ENCODE measurements at regions not wholly inside any gene's neighbourhood (a gene's known extent, or its start where the extent isn't known, plus 50 kb on each side); places are given as distances from the start of the nearest gene placed in this dataset.

DNA sequence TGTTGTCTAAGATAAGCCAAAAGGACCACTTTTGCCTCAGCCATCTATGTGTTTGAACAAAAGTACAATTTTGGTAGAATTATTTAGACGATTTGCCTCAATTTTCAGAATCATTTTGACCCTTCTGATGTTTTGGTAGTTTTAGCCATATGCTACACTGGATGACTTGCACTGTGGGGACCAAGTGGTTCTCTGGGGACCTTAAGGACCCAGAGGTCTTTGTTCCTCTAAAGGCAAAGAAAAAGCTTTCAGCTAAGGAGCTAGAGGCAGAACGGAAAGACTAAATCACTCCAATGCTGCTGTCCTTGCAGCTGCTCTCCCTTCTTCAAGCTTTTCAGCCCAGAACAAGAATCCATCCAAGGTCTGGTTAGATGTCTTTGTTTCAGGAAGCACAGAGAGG is 51.0 kb upstream of the APC start:
- H3F3A ChIP-seq (replicated peaks; ENCODE audit: low read depth): no peaks in the 10 kb centered on the region
- no peaks in the 10 kb centered on the region for H3K36me3 ChIP-seq (ENCODE audit: insufficient read depth)
- Mint-ChIP-seq H3K4me3 (no peak overlapping the region), H3K27me3 (ENCODE audit: insufficient read depth, low read depth, poor library complexity) (peaks cover 3% of the 10 kb centered on the region), H3K4me1 (peaks cover 15% of the 10 kb centered on the region), H3K27ac (no peak overlapping the region), H3K36me3 (ENCODE audit: low read depth) (no peaks in the 10 kb centered on the region), H3K9me3 (no peaks in the 10 kb centered on the region)
- H3K27me3 ChIP-seq (ENCODE audit: insufficient read depth): no peaks in the 10 kb centered on the region
- ATAC-seq (no peak), DNase-seq (ENCODE audit: low spot score) (no peak)
- H2AFZ ChIP-seq: peak overlapping the region; percentile 9; the same call in 1 of the 2 replicates
- no peaks in the 10 kb centered on the region for H4K20me1 ChIP-seq (replicated peaks; ENCODE audit: insufficient read depth)
- H3K9me2 ChIP-seq (ENCODE audit: insufficient read depth): no peaks in the 10 kb centered on the region
- H3K4me1 ChIP-seq (ENCODE audit: insufficient read depth): peaks cover 11% of the 10 kb centered on the region
- no peak overlapping the region for H3K27ac ChIP-seq (ENCODE audit: low read depth)
- no peak overlapping the region for H3K4me2 ChIP-seq
- no peak overlapping the region for H3K4me3 ChIP-seq
- TF ChIP-seq STAT1 (IDR thresholded peaks at IDR 0.05; ENCODE audit: unreplicated experiment): no peak
- no peak for TF ChIP-seq NANOG (IDR thresholded peaks at IDR 0.05; ENCODE audit: borderline replicate concordance)
- TF ChIP-seq EZH2phosphoT487 (IDR thresholded peaks at IDR 0.05; ENCODE audit: unreplicated experiment): no peak
- TF ChIP-seq, protein P1, sequence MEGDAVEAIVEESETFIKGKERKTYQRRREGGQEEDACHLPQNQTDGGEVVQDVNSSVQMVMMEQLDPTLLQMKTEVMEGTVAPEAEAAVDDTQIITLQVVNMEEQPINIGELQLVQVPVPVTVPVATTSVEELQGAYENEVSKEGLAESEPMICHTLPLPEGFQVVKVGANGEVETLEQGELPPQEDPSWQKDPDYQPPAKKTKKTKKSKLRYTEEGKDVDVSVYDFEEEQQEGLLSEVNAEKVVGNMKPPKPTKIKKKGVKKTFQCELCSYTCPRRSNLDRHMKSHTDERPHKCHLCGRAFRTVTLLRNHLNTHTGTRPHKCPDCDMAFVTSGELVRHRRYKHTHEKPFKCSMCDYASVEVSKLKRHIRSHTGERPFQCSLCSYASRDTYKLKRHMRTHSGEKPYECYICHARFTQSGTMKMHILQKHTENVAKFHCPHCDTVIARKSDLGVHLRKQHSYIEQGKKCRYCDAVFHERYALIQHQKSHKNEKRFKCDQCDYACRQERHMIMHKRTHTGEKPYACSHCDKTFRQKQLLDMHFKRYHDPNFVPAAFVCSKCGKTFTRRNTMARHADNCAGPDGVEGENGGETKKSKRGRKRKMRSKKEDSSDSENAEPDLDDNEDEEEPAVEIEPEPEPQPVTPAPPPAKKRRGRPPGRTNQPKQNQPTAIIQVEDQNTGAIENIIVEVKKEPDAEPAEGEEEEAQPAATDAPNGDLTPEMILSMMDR (conservative IDR thresholded peaks at IDR 0.05; ENCODE audit: low read depth in 2 of 2): no peak
- TF ChIP-seq POLR2AphosphoS5 (IDR thresholded peaks at IDR 0.05; ENCODE audit: low read depth): no peak
- no peak for TF ChIP-seq ZNF331 (CRISPR knock-in tag; IDR thresholded peaks at IDR 0.05; ENCODE audit: low read depth)
- TF ChIP-seq EZH2 (IDR thresholded peaks at IDR 0.05; ENCODE audit: low read depth, unreplicated experiment): no peak
- TF ChIP-seq, protein P2, sequence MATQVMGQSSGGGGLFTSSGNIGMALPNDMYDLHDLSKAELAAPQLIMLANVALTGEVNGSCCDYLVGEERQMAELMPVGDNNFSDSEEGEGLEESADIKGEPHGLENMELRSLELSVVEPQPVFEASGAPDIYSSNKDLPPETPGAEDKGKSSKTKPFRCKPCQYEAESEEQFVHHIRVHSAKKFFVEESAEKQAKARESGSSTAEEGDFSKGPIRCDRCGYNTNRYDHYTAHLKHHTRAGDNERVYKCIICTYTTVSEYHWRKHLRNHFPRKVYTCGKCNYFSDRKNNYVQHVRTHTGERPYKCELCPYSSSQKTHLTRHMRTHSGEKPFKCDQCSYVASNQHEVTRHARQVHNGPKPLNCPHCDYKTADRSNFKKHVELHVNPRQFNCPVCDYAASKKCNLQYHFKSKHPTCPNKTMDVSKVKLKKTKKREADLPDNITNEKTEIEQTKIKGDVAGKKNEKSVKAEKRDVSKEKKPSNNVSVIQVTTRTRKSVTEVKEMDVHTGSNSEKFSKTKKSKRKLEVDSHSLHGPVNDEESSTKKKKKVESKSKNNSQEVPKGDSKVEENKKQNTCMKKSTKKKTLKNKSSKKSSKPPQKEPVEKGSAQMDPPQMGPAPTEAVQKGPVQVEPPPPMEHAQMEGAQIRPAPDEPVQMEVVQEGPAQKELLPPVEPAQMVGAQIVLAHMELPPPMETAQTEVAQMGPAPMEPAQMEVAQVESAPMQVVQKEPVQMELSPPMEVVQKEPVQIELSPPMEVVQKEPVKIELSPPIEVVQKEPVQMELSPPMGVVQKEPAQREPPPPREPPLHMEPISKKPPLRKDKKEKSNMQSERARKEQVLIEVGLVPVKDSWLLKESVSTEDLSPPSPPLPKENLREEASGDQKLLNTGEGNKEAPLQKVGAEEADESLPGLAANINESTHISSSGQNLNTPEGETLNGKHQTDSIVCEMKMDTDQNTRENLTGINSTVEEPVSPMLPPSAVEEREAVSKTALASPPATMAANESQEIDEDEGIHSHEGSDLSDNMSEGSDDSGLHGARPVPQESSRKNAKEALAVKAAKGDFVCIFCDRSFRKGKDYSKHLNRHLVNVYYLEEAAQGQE (IDR thresholded peaks at IDR 0.05; ENCODE audit: unreplicated experiment): no peak
- TF ChIP-seq JUNB (IDR thresholded peaks at IDR 0.05; ENCODE audit: unreplicated experiment): no peak
- TF ChIP-seq, protein P3, sequence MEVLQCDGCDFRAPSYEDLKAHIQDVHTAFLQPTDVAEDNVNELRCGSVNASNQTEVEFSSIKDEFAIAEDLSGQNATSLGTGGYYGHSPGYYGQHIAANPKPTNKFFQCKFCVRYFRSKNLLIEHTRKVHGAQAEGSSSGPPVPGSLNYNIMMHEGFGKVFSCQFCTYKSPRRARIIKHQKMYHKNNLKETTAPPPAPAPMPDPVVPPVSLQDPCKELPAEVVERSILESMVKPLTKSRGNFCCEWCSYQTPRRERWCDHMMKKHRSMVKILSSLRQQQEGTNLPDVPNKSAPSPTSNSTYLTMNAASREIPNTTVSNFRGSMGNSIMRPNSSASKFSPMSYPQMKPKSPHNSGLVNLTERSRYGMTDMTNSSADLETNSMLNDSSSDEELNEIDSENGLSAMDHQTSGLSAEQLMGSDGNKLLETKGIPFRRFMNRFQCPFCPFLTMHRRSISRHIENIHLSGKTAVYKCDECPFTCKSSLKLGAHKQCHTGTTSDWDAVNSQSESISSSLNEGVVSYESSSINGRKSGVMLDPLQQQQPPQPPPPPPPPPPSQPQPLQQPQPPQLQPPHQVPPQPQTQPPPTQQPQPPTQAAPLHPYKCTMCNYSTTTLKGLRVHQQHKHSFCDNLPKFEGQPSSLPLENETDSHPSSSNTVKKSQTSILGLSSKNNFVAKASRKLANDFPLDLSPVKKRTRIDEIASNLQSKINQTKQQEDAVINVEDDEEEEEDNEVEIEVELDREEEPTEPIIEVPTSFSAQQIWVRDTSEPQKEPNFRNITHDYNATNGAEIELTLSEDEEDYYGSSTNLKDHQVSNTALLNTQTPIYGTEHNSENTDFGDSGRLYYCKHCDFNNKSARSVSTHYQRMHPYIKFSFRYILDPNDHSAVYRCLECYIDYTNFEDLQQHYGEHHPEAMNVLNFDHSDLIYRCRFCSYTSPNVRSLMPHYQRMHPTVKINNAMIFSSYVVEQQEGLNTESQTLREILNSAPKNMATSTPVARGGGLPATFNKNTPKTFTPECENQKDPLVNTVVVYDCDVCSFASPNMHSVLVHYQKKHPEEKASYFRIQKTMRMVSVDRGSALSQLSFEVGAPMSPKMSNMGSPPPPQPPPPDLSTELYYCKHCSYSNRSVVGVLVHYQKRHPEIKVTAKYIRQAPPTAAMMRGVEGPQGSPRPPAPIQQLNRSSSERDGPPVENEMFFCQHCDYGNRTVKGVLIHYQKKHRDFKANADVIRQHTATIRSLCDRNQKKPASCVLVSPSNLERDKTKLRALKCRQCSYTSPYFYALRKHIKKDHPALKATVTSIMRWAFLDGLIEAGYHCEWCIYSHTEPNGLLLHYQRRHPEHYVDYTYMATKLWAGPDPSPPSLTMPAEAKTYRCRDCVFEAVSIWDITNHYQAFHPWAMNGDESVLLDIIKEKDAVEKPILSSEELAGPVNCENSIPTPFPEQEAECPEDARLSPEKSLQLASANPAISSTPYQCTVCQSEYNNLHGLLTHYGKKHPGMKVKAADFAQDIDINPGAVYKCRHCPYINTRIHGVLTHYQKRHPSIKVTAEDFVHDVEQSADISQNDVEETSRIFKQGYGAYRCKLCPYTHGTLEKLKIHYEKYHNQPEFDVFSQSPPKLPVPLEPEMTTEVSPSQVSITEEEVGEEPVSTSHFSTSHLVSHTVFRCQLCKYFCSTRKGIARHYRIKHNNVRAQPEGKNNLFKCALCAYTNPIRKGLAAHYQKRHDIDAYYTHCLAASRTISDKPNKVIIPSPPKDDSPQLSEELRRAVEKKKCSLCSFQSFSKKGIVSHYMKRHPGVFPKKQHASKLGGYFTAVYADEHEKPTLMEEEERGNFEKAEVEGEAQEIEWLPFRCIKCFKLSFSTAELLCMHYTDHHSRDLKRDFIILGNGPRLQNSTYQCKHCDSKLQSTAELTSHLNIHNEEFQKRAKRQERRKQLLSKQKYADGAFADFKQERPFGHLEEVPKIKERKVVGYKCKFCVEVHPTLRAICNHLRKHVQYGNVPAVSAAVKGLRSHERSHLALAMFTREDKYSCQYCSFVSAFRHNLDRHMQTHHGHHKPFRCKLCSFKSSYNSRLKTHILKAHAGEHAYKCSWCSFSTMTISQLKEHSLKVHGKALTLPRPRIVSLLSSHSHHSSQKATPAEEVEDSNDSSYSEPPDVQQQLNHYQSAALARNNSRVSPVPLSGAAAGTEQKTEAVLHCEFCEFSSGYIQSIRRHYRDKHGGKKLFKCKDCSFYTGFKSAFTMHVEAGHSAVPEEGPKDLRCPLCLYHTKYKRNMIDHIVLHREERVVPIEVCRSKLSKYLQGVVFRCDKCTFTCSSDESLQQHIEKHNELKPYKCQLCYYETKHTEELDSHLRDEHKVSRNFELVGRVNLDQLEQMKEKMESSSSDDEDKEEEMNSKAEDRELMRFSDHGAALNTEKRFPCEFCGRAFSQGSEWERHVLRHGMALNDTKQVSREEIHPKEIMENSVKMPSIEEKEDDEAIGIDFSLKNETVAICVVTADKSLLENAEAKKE (CRISPR knock-in tag; IDR thresholded peaks at IDR 0.05): no peak
- TF ChIP-seq ETS1 (IDR thresholded peaks at IDR 0.05): no peak
- TF ChIP-seq ZNF114 (CRISPR knock-in tag; IDR thresholded peaks at IDR 0.05): no peak
- H3K79me2 ChIP-seq (replicated peaks; ENCODE audit: insufficient read depth): no peaks in the 10 kb centered on the region

Measured in GM23338 (cell line).